B cell (primary cell): ENCODE measurements at regions not wholly inside any gene's neighbourhood (a gene's known extent, or its start where the extent isn't known, plus 50 kb on each side); places are given as distances from the start of the nearest gene placed in this dataset.

ENCODE experiments used
- EZH2 ChIP-seq: IDR thresholded peaks from 2 replicates; pipeline ENCODE4 v1.6.1; 2012; ENCODE audit warnings: borderline replicate concordance, low read depth, mild to moderate bottlenecking, moderate library complexity, low read length; ENCODE audit not compliant: insufficient read depth, poor library complexity, severe bottlenecking
- TF ChIP-seq, protein P1 (sequence below): fragments of 200-600 bp; IDR thresholded peaks from one replicate; pipeline ENCODE4 v1.8.0; 2022; ENCODE audit warnings: antibody characterized with exemption, mild to moderate bottlenecking

DNA sequence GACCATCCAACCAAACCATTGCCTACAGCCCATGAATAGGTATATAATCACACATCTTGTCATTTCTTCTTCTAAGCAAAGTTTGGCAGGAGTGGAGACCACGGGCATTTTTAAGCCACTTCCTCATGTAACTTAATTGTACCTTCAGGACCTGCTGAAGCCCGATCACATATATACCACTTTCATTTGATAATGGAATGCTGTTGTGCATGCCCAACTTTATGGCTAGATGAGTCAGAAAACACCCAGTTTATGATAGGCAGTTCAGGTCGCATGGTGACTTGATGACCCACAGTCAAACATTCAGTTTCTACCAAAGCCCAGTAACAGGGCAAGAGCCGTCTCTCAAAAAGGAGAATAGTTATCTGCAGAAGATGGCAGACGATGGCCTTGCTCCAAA, 2295.0 kb upstream of the ACO1 start:
- TF ChIP-seq, protein P1, sequence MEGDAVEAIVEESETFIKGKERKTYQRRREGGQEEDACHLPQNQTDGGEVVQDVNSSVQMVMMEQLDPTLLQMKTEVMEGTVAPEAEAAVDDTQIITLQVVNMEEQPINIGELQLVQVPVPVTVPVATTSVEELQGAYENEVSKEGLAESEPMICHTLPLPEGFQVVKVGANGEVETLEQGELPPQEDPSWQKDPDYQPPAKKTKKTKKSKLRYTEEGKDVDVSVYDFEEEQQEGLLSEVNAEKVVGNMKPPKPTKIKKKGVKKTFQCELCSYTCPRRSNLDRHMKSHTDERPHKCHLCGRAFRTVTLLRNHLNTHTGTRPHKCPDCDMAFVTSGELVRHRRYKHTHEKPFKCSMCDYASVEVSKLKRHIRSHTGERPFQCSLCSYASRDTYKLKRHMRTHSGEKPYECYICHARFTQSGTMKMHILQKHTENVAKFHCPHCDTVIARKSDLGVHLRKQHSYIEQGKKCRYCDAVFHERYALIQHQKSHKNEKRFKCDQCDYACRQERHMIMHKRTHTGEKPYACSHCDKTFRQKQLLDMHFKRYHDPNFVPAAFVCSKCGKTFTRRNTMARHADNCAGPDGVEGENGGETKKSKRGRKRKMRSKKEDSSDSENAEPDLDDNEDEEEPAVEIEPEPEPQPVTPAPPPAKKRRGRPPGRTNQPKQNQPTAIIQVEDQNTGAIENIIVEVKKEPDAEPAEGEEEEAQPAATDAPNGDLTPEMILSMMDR, result no peak
- no peak for TF ChIP-seq EZH2
